ENCODE measurements at regions not wholly inside any gene's neighbourhood (a gene's known extent, or its start where the extent isn't known, plus 50 kb on each side); places are given as distances from the start of the nearest gene placed in this dataset.
"Not testable (repeated sequence)": the region's sequence is repeated elsewhere in the genome, so short reads cannot be mapped to it uniquely, and the experiment has no call there.

GRCh38 chr13:111668451-111668850, 348.0 kb downstream of the TEX29 start:
- Histone ChIP-seq H3K9me3 (no peaks in the 10 kb centered on the region), H3K4me3 (no peak overlapping the region), H3K27me3 (peaks cover 0 to 7% (median 0%) of the 10 kb centered on the region in 3 donors), H3K36me3 (no peaks in the 10 kb centered on the region), H3K27ac (no peak overlapping the region), H3K4me1 (peaks cover 0 to 6% (median 0%) of the 10 kb centered on the region in 4 donors)
- no peak for DNase-seq
- intact Hi-C loops (cut with DNase I; ENCODE audit: low total_unique reads) = no loop called here
- TF ChIP-seq POLR2AphosphoS5 (IDR thresholded peaks at IDR 0.05) (no peak), POLR2A (IDR thresholded peaks at IDR 0.05) (no peak), EP300 (IDR thresholded peaks at IDR 0.05) (no peak), CTCF (IDR thresholded peaks at IDR 0.05) (no peak)
- 90 to 93% (median 91%) methylated on average over 30 of the region's 30 CpGs for WGBS, 5 donors

GRCh38 chr13:111672198-111672597, 351.8 kb downstream of the TEX29 start:
- H3K4me3 ChIP-seq; DNase-seq; H3K4me1 ChIP-seq; H3K36me3 ChIP-seq; intact Hi-C loops (cut with DNase I; ENCODE audit: low total_unique reads); H3K9me3 ChIP-seq; H3K27me3 ChIP-seq; H3K27ac ChIP-seq: not testable (repeated sequence)
- 47 to 68% methylated on average over 4 of the region's 7 CpGs; no CpG with 5 or more reads in 3 of the 5 donors for WGBS, 5 donors

- H3K27ac ChIP-seq; DNase-seq; H3K27me3 ChIP-seq; H3K4me3 ChIP-seq; H3K4me1 ChIP-seq; intact Hi-C loops (cut with DNase I; ENCODE audit: low total_unique reads); H3K36me3 ChIP-seq; H3K9me3 ChIP-seq: not testable (repeated sequence)
- no CpG with 5 or more reads among the region's 33 CpGs for WGBS, 5 donors
These were observed 357.9 kb downstream of the TEX29 start for GRCh38 chr13:111678120-111678882.

GRCh38 chr13:111679645-111680044, 359.2 kb downstream of the TEX29 start:
- H3K9me3 ChIP-seq; H3K27ac ChIP-seq; H3K4me3 ChIP-seq; H3K27me3 ChIP-seq; H3K36me3 ChIP-seq; intact Hi-C loops (cut with DNase I; ENCODE audit: low total_unique reads); H3K4me1 ChIP-seq; DNase-seq: not testable (repeated sequence)
- no CpG with 5 or more reads among the region's 15 CpGs for WGBS, 5 donors

- DNase-seq; H3K36me3 ChIP-seq; intact Hi-C loops (cut with DNase I; ENCODE audit: low total_unique reads); H3K4me1 ChIP-seq; H3K27me3 ChIP-seq; H3K27ac ChIP-seq; H3K9me3 ChIP-seq; H3K4me3 ChIP-seq: not testable (repeated sequence)
- no CpG with 5 or more reads among the region's 13 CpGs for WGBS, 5 donors
These were observed 359.7 kb downstream of the TEX29 start for GRCh38 chr13:111680100-111680499.

- H3K4me1 ChIP-seq; H3K27ac ChIP-seq; H3K4me3 ChIP-seq; DNase-seq; H3K27me3 ChIP-seq; intact Hi-C loops (cut with DNase I; ENCODE audit: low total_unique reads); H3K36me3 ChIP-seq; H3K9me3 ChIP-seq: not testable (repeated sequence)
- WGBS, 5 donors = 27 to 73% (median 37%) methylated on average over 1 to 2 of the region's 2 CpGs; no CpG with 5 or more reads in 2 of the 5 donors
These were observed 371.6 kb downstream of the TEX29 start for GRCh38 chr13:111692028-111692427.

GRCh38 chr13:111696121-111696520, 370.8 kb upstream of the SOX1 start:
- DNase-seq; H3K36me3 ChIP-seq; H3K27ac ChIP-seq; H3K27me3 ChIP-seq; H3K4me3 ChIP-seq; intact Hi-C loops (cut with DNase I; ENCODE audit: low total_unique reads); H3K4me1 ChIP-seq; H3K9me3 ChIP-seq: not testable (repeated sequence)
- WGBS, 5 donors = no CpG with 5 or more reads among the region's 11 CpGs

- H3K9me3 ChIP-seq; H3K27ac ChIP-seq; H3K36me3 ChIP-seq; H3K27me3 ChIP-seq; DNase-seq; intact Hi-C loops (cut with DNase I; ENCODE audit: low total_unique reads); H3K4me1 ChIP-seq; H3K4me3 ChIP-seq: not testable (repeated sequence)
- no CpG with 5 or more reads among the region's 5 CpGs for WGBS, 5 donors
These were observed 364.9 kb upstream of the SOX1 start for GRCh38 chr13:111702059-111702458.

Measured in stomach (tissue), 8 donors.